ENCODE measurements at regions not wholly inside any gene's neighbourhood (a gene's known extent, or its start where the extent isn't known, plus 50 kb on each side); places are given as distances from the start of the nearest gene placed in this dataset.

DNA sequence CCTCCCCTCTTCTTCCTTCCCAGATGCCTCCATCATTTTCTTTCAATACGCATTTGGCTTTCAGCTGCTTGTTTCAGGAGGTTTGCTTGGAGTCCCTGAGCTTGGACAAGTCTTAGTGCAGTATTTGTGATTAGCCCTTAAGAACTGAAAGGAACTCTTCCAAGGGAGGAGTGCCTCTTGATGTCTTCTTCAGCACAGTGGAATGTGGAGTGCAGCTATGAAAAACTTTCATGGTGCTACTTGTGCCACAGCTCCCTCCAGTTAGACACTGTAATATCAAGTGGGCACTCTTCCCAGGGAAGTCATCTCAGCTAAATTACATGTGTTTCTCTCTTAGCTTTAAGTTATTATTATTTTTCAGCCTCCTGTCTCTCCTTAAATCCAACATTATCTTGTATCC lies 173.1 kb downstream of the NECTIN3 start:
- DNase-seq (ENCODE audit: extremely low read depth in 1 of 11, low read depth in 9 of 11, low spot score in 4 of 11) = no peak

DNA sequence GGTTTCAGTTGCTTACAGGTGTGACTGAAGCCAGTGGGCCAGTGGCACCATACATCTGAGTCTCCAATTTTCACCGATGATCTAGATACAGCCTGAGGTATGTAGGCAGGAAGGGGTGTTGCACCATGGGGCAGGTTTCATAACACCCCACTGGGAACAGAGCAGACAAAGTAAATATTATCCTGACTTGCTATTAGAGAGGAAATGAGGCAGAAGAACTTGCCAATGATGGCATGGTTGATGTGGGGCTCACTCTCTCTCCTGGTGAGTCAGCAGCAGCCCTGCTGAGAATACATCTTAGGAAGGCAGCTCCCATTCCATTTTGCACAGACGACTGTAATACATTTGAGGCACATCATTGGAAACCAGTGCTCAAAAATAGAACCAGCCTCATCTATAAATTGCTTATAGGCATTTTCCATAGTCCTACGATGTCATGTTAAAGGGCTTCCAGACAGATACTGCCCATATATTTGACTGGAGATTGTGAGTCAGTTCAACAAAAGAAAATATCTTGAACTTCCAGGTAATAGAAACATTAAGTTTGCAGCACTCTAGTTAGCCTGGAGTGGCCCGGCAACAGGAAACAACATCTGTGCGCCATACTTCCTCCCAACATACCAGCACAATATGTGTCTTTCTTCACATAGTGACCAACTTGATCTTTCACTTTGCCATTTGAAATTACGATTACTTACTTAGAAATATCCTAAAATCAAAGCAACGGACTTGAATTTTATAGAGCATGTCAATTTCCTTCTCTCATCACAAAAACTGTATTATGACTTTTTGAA lies 175.5 kb downstream of the NECTIN3 start:
- no peak for DNase-seq (ENCODE audit: extremely low read depth in 1 of 11, low read depth in 9 of 11, low spot score in 4 of 11)

DNA sequence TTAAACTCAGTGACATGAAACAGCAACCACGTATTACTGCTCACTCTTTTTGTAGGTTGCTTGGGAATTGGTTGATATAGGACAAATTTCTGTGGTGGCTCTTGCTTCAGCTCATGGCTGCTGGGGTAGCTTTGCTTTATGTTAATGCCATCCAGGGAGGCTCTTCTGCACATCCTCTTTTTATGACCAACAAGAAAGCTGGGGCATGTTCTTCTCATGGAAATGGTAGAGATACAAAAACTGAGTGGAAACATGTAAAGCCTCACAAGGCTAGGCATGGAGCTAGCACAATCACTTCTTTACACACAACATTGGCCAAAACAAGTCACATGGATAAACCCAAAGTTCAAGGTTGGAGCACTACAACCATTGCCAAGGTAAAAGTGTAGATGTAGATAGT lies 176.8 kb downstream of the NECTIN3 start:
- DNase-seq (ENCODE audit: extremely low read depth in 1 of 11, low read depth in 9 of 11, low spot score in 4 of 11) = no peak

DNA sequence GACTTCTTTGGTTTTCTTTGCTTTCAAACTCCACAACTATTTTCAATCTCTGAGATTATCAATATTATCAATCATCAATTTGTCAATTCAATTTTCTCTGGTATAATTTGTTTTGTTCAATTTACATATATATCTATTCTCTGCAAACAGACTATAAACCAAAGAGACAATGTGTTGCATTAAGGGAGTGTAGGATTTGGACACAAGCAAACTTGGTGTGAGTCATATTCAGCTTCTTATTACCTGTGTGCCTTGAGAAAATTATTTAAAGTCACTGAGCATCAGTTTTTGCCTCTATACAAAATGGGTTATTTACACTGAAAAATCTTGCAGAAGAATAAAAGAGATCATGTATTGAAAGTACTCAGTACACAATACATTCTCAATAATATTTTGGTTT lies 177.8 kb downstream of the NECTIN3 start:
- DNase-seq (ENCODE audit: extremely low read depth in 1 of 11, low read depth in 9 of 11, low spot score in 4 of 11) = no peak

DNA sequence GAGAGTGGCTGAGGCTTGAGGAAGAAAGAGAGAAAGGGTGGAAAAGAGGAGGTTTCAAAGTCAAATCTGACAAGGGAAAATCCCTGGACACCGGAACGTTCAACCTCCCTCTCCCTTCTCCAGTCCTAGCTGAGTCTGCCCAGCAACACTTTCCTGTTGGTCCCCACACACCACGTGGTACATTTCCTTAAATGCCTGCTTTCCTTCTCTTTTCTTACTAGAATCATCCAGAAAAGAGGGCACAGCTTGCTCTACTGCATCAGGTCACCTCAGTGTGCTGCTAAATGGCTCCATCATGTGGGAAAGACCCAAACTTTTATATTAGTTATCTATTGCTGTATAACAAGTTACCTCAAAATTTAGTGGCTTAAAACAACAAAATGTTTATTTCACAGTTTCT lies 181.2 kb downstream of the NECTIN3 start:
- no peak for DNase-seq (ENCODE audit: extremely low read depth in 1 of 11, low read depth in 9 of 11, low spot score in 4 of 11)

DNA sequence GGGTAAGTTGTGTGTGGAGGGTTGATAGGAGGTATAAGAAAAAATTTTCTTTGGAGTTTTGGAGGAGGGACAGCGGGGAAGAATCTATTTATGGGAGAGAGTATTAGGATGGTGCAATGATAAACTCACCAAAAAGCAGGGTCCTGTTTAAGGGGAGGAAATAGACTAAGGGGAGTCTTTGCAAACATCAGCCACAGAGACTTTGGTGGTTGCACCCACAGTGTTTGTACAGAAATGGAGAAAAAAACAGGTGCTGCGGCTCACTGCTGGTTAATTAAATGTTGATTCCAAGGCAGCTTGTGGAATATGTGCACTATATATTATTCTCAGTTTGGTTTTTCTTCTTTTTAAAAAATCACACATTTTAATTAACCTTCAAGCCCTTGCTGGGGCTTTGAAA lies 182.1 kb downstream of the NECTIN3 start:
- no peak for DNase-seq (ENCODE audit: extremely low read depth in 1 of 11, low read depth in 9 of 11, low spot score in 4 of 11)

DNA sequence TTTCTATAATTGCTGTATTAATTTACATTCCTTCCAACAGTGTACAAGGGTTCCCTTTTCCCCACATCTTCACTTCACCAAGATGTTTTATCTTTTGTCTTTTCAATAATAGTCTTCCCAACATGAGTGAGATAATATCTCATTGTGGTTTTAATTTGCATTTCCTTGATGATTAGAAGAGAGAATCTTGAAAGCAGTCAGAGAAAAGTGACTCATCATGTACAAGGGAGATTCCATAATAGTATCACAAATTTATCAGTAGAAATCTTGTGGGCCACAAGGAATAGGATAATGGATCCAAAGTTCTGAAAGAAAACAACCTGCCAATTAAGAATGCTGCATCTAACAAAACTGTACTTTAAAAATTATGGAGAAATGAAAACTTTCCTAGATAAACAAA lies 189.3 kb downstream of the NECTIN3 start:
- DNase-seq (ENCODE audit: extremely low read depth in 1 of 11, low read depth in 9 of 11, low spot score in 4 of 11) = no peak

DNA sequence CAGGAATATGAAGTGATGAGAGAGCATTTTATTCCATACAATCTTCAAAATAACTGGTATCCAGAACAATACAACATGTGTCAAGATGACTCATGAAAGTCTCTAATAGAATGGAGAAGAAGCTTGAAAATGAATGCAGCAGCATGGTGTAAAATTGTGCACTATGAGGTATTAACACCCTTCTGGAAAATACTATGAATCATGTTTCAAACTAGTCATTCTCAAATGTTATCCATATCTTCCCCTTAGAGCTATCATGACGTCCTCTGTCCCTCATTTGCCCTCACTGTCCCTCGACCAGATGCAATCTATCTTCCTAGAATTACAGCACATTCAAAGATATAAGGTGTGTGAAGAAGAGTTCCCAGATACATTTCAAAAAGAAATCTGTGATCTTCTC lies 198.2 kb downstream of the NECTIN3 start:
- no peak for DNase-seq (ENCODE audit: extremely low read depth in 1 of 11, low read depth in 9 of 11, low spot score in 4 of 11)

DNA sequence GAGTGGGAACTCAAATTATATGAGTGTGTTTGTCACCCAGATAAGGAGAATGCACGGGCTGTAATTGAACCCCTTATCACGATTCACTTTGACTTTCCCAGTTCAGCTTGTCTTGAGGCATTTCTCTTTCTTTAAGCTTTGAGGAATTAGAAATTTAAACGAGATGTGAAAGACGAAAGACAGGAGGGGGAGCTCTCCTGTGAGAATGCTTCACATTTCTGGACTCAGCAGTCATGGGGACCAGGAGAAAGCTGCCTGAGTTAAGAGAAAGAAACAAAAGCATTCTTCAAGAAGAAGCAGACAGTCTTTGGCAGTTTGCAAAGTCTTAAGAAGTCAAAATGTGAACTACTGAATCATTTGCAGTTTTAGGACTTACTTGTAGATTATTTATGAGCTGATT lies 205.6 kb downstream of the NECTIN3 start:
- DNase-seq (ENCODE audit: extremely low read depth in 1 of 11, low read depth in 9 of 11, low spot score in 4 of 11) = peak in 3 of 11 donors; percentile 7 to 15 (median 14)

DNA sequence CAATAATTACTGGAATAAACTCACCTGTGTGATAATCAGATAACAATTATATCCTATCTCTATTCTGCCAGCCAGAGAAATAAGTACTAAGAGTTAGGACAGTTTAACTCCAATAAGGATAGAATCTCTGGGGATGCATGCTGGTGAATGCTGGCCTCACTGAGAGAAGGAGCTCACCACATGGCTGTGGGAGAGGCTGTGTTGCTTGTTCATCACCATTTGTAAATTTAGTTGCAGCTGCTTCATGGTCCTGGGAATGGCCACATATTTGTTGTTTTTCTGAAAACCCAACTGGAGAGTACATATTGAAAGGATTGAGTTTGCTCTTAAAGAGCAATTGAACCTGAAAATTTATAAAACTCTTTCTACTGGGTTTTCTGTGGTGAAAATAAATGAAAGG lies 207.3 kb downstream of the NECTIN3 start:
- DNase-seq (ENCODE audit: extremely low read depth in 1 of 11, low read depth in 9 of 11, low spot score in 4 of 11) = no peak

DNA sequence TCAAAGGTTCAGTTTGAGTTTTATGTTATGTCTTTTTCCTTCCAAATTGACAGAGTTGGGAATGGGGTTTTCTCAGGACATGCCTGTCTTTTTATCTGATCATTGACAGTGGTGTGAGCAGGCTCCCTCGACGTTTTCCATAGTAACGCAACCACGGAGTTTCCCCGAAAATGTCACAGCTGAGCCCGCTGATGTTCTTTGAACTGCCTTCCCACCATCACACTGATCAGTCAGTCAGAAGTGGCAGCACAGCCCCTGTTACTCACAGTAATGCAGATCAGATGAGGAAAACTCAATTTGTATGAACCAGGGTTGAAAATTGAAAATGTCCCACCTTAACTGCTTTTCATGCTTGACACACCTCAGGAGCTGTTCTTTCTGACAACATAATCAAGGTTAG lies 210.4 kb downstream of the NECTIN3 start:
- DNase-seq (ENCODE audit: extremely low read depth in 1 of 11, low read depth in 9 of 11, low spot score in 4 of 11) = no peak

DNA sequence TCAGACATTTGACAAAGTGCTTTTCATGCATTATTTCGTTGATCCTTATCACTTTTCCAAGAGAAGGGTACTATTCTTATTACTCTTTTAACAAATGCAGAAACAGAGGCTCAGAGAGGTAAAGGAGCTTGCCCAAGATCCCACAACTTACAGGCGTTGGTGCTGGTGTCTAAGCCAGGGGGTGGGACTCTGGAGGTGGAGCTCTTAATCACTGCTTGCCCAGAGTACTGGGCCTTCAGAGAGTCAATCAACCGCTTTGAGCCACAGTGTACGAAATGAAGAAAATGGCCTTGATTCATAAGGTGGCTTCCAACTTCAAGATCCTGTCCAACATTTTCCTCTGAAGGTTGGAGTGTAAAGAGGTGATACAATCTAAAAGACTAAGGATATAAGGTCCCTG lies 211.5 kb downstream of the NECTIN3 start:
- no peak for DNase-seq (ENCODE audit: extremely low read depth in 1 of 11, low read depth in 9 of 11, low spot score in 4 of 11)

DNA sequence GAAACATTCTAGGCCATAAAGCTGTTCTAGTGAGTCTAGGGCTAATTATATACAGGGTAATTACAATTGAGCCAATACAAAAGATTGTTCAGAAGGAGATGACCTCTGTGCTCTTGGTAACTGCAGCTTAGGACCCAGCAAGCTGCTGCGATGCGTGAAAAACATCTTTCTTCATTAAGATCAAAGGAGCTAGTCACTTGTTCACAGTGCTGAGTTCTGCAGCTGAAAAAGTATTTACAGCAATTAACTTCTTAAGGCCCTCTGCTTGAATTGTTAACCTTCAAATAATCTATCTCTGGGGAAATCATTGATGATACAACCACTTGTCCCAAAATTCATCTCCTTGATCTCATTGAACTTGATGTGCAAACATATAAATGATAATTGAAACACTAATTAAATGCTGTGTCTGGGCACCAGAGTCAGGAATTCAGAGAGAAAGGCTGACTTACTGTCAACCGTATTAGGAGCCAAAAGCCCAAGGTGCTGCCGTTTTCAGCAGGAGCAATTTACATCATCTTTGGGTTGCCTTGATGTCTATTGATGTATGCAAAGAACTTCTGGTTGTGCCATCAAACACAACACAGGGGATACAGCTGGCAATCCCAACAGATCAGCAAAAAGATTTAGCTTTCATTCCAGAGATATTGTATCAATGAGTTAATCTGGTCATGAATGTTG lies 213.0 kb downstream of the NECTIN3 start:
- DNase-seq (ENCODE audit: extremely low read depth in 1 of 11, low read depth in 9 of 11, low spot score in 4 of 11) = no peak

DNA sequence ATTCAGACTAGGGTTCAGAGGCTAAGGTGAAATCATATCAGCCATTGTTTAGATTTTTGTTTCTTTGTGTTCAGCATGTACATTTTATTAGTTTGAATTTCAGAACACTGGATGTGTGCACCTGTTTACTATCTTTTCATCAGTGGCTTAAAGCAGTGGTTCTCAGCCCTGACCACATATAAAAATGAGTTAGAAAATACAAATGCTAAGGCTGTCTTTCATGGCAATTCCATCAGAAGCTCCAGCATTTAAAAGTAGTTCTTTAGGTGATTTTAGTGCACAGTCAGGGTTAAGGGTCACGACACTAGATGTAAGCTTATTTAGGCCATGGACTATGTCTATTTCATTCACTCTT lies 213.5 kb downstream of the NECTIN3 start:
- DNase-seq (ENCODE audit: extremely low read depth in 1 of 11, low read depth in 9 of 11, low spot score in 4 of 11) = no peak

DNA sequence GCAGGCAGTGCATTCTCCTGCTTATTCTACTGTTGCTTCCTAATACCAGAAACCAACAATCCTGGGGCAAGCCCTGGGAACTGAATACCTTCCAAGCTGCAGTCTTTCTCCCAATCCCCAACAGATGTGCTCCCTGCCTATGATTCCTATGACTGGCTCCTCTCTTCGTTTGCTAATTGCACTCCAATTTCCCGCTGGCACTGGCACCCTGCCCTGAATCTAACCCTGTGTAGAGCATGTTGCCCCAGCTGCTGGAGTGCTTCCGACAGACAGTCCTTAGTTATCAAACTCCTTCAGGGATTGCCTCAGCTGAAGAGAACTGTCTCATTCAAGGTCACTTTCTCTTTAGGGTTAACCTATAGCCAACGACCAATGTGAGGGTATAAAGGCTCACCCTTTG lies 214.1 kb downstream of the NECTIN3 start:
- DNase-seq (ENCODE audit: extremely low read depth in 1 of 11, low read depth in 9 of 11, low spot score in 4 of 11) = no peak

DNA sequence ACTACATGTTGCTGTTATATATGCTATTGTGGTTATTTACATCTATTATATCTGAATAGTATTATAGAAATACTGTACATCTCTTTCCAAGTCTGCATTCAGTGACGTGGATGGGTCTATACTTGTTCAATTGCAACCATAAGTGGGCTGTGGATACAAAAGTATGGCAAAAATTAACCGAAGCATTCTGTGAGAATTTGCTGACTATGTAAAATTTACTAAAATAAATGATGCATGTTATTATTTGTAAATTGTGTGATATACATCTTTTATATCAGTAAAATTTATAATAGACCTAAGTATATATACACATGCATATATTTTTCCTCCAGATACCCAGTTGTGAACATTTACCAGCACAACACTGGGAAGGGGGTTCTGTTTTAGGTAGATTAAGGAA lies 215.1 kb downstream of the NECTIN3 start:
- no peak for DNase-seq (ENCODE audit: extremely low read depth in 1 of 11, low read depth in 9 of 11, low spot score in 4 of 11)

DNA sequence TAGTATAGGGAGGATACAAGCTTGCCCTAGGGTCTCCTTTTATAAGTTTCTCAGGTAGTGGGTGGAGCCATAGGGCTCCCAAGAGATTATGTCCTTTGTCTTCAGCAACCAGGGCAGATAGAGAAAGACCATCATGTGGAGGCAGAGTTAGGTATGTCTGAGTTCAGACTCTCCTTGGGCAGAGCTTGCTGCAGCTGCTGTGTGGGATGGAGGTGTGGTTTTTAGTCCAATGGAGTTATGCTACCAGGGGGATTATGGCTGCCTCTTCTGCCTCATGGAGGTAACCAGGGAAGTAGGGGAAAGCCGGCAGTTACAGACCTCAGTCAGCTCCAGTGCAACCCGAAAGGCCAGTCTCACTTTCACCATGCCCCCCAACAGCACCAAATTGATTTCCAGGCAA lies 220.5 kb downstream of the NECTIN3 start:
- no peak for DNase-seq (ENCODE audit: extremely low read depth in 1 of 11, low read depth in 9 of 11, low spot score in 4 of 11)

DNA sequence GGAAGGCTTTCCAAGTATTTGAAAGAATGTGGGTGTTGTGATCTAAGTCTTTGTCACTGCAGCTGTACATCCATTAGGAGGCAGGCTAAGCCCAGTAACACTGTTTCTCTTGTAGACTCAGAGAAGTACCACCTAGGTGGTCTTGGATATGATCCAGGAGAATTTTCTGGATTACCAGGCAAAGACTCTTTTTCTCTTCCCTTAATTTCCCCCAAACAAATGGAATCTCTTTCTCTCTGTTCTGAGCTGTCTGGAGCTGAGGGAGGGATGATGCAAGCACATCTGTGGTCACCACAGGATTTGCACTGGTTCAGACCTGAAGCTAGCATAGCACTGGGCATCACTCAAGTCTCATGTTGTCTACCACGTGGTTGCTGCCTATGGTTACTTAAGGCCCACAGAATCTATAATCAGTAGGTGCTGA lies 227.6 kb downstream of the NECTIN3 start:
- DNase-seq (ENCODE audit: extremely low read depth in 1 of 11, low read depth in 9 of 11, low spot score in 4 of 11) = no peak

DNA sequence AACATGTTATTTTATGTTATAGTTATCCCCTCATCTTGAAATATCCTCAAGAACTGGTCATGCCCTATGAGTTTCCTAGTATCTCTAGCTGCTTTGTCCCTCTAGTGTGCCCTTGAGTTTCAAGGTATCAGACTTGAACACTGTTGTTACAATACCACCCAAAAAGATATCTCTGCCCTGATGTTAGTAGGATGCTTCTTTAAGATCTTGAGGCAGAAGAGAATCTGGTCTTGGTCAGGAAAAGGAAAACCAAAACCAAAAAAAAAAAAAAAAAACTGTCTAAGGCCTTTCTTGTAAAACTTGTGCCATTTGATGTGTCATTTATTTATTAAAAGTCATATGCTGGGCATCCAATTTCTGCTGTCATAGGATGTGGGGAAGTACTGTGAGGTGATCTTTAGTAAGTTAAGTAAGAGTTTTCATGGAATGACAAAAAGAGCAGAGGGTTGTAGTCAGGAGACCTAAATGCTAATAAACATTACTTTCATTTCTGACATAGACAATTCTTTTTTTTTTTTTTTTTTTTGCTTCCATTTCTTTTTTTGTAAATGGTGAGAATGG lies 229.7 kb downstream of the NECTIN3 start:
- no peak for DNase-seq (ENCODE audit: extremely low read depth in 1 of 11, low read depth in 9 of 11, low spot score in 4 of 11)

DNA sequence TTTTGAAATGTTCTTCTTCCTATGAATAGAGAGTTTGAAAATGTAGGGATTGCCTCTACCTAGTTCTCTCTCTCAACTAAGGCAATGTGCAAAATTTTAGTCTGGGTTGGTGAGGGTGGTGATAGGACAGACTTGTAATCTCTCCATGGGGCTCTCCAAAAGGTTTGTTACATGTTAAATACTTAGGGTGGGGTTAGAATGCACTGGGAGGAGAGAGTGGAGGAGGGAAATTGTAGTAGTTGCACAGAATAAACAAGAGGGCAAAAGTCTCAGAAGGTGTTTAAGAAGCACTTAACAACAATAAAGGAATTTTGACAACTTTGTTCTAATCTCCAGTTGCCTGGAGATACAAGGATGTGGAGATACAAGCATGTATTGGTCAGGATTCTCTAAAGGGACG lies 230.4 kb downstream of the NECTIN3 start:
- DNase-seq (ENCODE audit: extremely low read depth in 1 of 11, low read depth in 9 of 11, low spot score in 4 of 11) = no peak

DNA sequence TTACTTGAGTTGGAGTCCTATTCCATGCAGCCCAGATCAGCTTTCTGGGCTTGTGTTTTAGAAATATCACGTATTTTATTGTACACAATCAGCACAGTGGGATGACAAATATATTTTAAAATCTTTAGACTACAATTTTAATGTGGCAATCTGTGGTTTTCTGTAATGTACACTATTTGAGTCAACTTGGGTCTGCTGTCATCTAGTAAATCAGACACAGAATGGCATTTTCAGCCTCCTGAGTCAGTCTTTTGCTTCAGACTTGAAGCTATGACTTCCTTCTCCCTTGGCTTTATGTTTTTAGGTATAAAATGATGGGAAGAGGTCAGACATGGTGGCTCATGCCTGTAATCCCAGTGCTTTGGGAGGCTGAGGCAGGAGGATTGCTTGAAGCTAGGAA lies 232.1 kb downstream of the NECTIN3 start:
- DNase-seq (ENCODE audit: extremely low read depth in 1 of 11, low read depth in 9 of 11, low spot score in 4 of 11) = no peak

All from renal cortex interstitium (tissue), 11 donors.